HG03378 (cell line): ENCODE measurements at regions not wholly inside any gene's neighbourhood (a gene's known extent, or its start where the extent isn't known, plus 50 kb on each side); places are given as distances from the start of the nearest gene placed in this dataset.

Experiments used
- ATAC-seq: cut with Tn5 transposase; IDR thresholded peaks from one replicate; pipeline ENCODE4 v1.9.1; 2021; ENCODE audit warnings: mild to moderate bottlenecking, moderate library complexity; ENCODE audit not compliant: unreplicated experiment

- no peak for ATAC-seq
Measured at GRCh38 chr6:21949211-21949801, 347.5 kb downstream of the PRL start.

DNA sequence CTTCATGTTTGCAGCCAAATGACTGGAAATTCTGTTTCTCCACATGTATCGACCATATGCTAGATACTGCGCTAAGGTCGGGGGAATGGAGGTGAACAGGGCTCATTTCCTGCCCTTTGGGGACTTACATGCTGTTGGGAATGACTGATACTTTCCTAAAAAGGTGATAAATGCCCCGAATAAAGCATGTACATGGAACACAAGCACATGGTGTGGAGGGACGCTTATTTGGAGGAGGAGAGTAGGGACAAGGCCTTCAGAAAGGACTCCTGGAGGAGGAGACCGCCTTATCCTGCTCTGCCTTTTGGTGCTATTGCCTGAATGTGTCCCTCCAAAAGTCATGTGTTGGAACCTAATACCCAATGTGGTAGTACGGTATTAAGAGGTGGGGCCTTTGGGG is 344.5 kb downstream of the PRL start:
- ATAC-seq: no peak

GRCh38 chr6:21953831-21954801 is 342.7 kb downstream of the PRL start:
- ATAC-seq: no peak

GRCh38 chr6:21955053-21955595 is 341.7 kb downstream of the PRL start:
- ATAC-seq: no peak

DNA sequence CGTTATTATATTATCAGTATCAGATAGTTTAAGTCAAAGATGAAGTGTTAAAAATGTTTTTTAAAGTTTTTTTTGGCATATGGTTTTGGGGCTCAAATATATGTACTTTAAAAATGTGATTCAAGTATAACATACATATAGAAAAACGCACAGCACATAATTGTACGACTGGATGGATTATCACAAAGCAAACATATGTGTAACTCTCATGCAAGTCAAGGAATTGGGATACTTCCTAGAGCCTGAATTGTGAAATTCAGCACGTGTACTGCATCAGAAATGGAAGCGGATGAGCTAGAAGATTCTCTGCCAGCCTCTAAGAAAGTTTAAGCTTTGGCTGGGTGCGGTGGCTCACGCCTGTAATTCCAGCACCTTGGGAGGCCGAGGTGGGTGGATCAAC is 340.9 kb downstream of the PRL start:
- no peak for ATAC-seq

- no peak for ATAC-seq
Measured at GRCh38 chr6:21958428-21958827, 338.4 kb downstream of the PRL start.

GRCh38 chr6:21961226-21961625 is 335.6 kb downstream of the PRL start:
- ATAC-seq: no peak

- no peak for ATAC-seq
Measured at GRCh38 chr6:21965016-21965415, 331.8 kb downstream of the PRL start.

- no peak for ATAC-seq
Measured at GRCh38 chr6:21965953-21966539, 330.8 kb downstream of the PRL start.

- ATAC-seq: no peak
Measured at GRCh38 chr6:21967056-21967974, 329.5 kb downstream of the PRL start.

GRCh38 chr6:21968411-21968810 is 328.4 kb downstream of the PRL start:
- ATAC-seq: no peak

DNA sequence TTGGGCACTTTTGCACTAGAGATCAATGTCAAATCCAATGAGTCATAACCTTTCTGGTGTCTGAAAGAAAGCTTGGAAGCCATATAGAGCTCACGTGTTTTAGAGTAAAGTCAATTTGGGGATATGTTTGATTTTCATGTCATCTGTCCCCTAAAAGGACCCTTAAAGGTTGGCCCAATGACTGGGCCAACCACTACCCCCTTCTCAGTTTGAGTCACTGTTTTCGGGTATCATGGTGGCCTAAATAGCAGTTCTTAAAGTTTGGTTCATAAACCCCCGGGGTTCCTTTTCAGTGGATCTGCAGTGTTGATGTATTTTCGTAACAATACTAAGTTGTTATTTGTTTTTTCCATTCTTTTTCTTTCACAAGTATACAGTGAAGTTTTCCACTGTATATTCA is 327.6 kb downstream of the PRL start:
- no peak for ATAC-seq

DNA sequence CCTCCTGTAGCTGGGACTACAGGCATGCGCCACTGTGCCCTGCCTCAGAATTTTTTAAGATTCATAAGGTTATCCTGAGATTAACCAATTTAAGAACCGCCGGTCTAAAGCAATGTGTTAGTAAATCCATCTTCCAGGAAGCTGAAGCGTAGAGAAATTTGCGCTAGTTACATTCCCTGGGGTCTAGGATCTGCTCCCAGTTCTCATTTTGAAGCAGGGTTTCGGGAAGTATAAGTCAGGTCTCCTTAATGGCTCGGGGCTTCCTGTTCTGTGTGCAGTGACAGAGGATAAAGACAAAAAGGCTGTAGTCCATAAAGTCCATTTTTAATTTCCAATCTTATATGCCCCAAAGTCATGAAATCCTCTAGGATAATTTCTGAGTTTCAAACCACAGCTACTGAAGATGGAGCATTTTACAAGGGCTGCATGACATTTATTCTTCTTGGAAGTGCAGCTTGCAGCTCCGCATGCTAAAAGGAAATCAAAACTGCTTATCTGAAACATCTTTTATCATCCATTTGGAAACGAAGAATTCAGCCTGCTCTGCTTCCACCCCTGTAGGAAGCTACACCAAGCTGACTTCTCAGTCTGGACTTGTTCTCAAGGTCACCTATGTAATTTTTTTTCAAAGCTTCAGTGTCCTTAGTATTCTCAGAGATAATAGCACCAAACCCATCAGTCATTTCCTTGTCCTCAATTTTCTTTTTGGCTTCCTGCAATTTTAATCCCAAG is 326.1 kb downstream of the PRL start:
- no peak for ATAC-seq

DNA sequence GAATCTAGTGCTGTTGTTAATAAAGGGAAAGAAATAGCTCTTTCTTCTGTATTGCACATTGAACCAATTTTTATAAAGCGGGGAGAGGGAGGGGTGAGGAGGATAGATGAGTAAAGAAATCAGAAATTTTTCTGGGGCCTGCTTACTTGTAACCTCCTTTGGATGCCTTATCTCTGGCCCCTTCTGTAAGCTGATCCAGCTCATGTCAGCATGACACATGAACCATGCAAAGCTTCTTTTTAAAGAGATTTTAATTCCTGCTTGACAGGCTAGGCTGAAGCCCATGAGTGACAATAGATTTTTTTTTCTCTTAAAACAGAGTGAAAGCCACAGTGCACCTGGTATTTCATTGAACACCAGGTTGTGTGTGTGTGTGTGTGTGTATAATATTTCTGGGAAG is 325.3 kb downstream of the PRL start:
- no peak for ATAC-seq

DNA sequence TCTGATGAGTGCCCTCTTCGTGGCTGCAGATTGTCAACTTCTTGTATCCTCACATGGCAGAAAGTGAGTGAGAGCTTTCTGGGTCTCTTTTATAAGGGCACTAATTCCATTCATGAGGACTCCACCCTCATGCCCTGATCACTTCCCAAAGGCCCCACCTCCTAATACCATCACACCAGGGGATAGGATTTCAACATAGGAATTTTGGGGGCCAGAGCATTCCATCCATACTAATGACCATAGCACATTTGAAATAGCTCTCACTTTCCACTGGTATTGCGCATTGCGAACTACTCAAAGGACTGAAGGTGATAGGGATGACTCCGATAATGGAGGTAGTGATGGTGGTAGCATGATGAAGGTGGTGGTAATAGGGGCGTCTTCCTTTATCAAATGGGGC is 324.3 kb downstream of the PRL start:
- ATAC-seq: no peak

DNA sequence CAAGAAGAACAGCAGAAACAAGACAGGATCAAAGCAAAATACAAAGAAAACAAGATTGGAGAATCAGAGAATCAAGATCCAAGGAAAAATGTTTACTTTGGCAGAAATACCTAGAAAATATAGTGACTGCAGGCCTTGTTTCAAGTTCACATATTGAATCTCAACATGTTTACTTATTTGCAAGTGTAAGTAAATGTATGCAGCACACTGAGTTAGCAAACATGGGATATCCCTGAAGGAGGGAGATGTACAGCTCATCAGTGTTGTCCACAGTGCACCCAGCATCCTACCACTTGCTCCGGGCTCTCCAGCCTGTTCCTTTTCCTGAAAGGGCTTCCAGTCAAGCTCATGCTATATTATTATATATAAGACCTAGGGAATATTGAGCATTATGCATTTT is 319.5 kb downstream of the PRL start:
- no peak for ATAC-seq

GRCh38 chr6:21981235-21981833 is 315.5 kb downstream of the PRL start:
- no peak for ATAC-seq

- ATAC-seq: no peak
Measured at GRCh38 chr6:21984135-21984534, 312.7 kb downstream of the PRL start.

GRCh38 chr6:21984561-21984960 is 312.3 kb downstream of the PRL start:
- no peak for ATAC-seq

DNA sequence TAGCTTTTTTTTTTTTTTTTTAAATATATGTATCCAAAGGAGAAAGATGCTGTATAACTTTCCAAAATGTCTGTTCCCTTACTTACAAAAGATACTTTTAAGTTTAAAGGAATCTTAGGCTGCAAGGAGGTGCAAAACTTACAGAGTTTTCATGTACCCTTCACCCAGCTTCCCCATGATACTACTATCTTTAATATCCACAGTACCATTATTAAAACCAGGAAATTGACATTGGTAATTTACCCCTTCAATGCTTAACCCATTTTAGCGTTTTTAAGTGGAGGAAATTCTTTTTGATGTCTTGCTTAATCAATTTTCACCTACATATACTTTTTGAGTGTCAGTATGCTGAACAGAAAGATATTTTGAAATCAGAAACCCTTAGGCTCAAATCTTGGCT is 310.9 kb downstream of the PRL start:
- no peak for ATAC-seq
